Thyroid gland (tissue), 4 donors: ENCODE measurements at regions not wholly inside any gene's neighbourhood (a gene's known extent, or its start where the extent isn't known, plus 50 kb on each side); places are given as distances from the start of the nearest gene placed in this dataset.
"Not testable (repeated sequence)": the region's sequence is repeated elsewhere in the genome, so short reads cannot be mapped to it uniquely, and the experiment has no call there.

Experiments used
- DNase-seq, 2 donors: peaks; one replicate each; pipeline ENCODE4 v3.0.0-alpha.2; 2019
- H3K27ac ChIP-seq, 3 donors: fragments of 200-600 bp; sonication (generic); 1 replicate in 2 of 3; 2 replicates in 1 of 3; pipeline ENCODE4 v1.5.1; 2016 to 2019; ENCODE audit warnings: mild to moderate bottlenecking in 1 of 3, moderate library complexity in 1 of 3
- H3K27me3 ChIP-seq: fragments of 200-600 bp; sonication (generic); one replicate; pipeline ENCODE4 v1.5.1; 2019
- H3K36me3 ChIP-seq, 2 donors: fragments of 200-600 bp; sonication (generic); one replicate each; pipeline ENCODE4 v1.5.1; 2016 to 2019
- H3K4me1 ChIP-seq, 2 donors: fragments of 200-600 bp; sonication (generic); one replicate each; pipeline ENCODE4 v1.5.1; 2017 to 2019
- H3K4me3 ChIP-seq, 3 donors: fragments of 200-600 bp; sonication (generic); replicated peaks in 1 of 3; 1 replicate in 2 of 3; 2 replicates in 1 of 3; pipeline ENCODE4 v1.5.1; 2016; ENCODE audit warnings: mild to moderate bottlenecking in 1 of 3
- H3K9me3 ChIP-seq: fragments of 200-600 bp; sonication (generic); one replicate; pipeline ENCODE4 v1.5.1; 2017
- CTCF ChIP-seq, 6 experiments: fragments of 200-600 bp in 3 of 6; fragments of 450-650 bp in 3 of 6; sonication (generic) in 3 of 6; IDR thresholded peaks; one replicate each; pipeline ENCODE4 v1.5.1; 2016 to 2019; ENCODE audit warnings: antibody characterized with exemption in 6 of 6, mild to moderate bottlenecking in 2 of 6, inconsistent platforms in 1 of 6, moderate library complexity in 1 of 6
- POLR2A ChIP-seq, 2 donors: fragments of 450-650 bp; IDR thresholded peaks; one replicate each; pipeline ENCODE4 v1.6.1; 2017; ENCODE audit warnings: antibody characterized with exemption in 2 of 2, mild to moderate bottlenecking in 2 of 2, moderate library complexity in 1 of 2
- WGBS, 2 donors: methylation state at CpG; one replicate each; pipeline ENCODE4 v1.1.5; 2017; 5-methylcytosine and 5-hydroxymethylcytosine counted together
- intact Hi-C: fragments of 100-400 bp; cut with DNase I; formaldehyde crosslinking; loops from one replicate; pipeline ENCODE4 v1.15.1; 2023

- Histone ChIP-seq H3K4me1 (no peaks in the 10 kb centered on the region), H3K9me3 (no peaks in the 10 kb centered on the region), H3K4me3 (no peak overlapping the region), H3K36me3 (no peaks in the 10 kb centered on the region), H3K27me3 (no peaks in the 10 kb centered on the region), H3K27ac (no peak overlapping the region)
- no peak for DNase-seq
- no peak for TF ChIP-seq POLR2A (IDR thresholded peaks at IDR 0.05)
- TF ChIP-seq CTCF (IDR thresholded peaks at IDR 0.05) = no peak
- 85 to 88% methylated on average over 3 of the region's 3 CpGs for WGBS, 2 donors
- intact Hi-C loops = no loop called here
These were observed 314.0 kb downstream of the TMX3 start for GRCh38 chr18:68400889-68401288.

GRCh38 chr18:68399721-68400120, 315.2 kb downstream of the TMX3 start:
- H3K27me3 ChIP-seq = no peaks in the 10 kb centered on the region
- DNase-seq = no peak
- no peaks in the 10 kb centered on the region for H3K36me3 ChIP-seq
- H3K27ac ChIP-seq = no peak overlapping the region
- intact Hi-C loops = no loop called here
- 83 to 84% methylated on average over 2 of the region's 2 CpGs for WGBS, 2 donors
- no peaks in the 10 kb centered on the region for H3K4me1 ChIP-seq
- H3K9me3 ChIP-seq = no peaks in the 10 kb centered on the region
- no peak for TF ChIP-seq POLR2A (IDR thresholded peaks at IDR 0.05)
- H3K4me3 ChIP-seq = no peak overlapping the region

- H3K9me3 ChIP-seq = no peaks in the 10 kb centered on the region
- TF ChIP-seq CTCF (IDR thresholded peaks at IDR 0.05) = no peak
- TF ChIP-seq POLR2A (IDR thresholded peaks at IDR 0.05) = no peak
- H3K36me3 ChIP-seq = no peaks in the 10 kb centered on the region
- no peaks in the 10 kb centered on the region for H3K4me1 ChIP-seq
- no peak overlapping the region for H3K4me3 ChIP-seq
- WGBS, 2 donors = 66 to 80% methylated on average over 6 of the region's 6 CpGs
- no peaks in the 10 kb centered on the region for H3K27me3 ChIP-seq
- intact Hi-C loops = no loop called here
- H3K27ac ChIP-seq = no peak overlapping the region
- no peak for DNase-seq
These were observed 317.5 kb downstream of the TMX3 start for GRCh38 chr18:68397241-68398035.

- 84 to 90% methylated on average over 4 of the region's 4 CpGs for whole genome bisulfite sequencing, 2 donors
- H3K27me3 ChIP-seq = no peaks in the 10 kb centered on the region
- no peak overlapping the region for H3K27ac ChIP-seq
- TF ChIP-seq POLR2A (IDR thresholded peaks at IDR 0.05) = no peak
- no peaks in the 10 kb centered on the region for H3K9me3 ChIP-seq
- H3K36me3 ChIP-seq = no peaks in the 10 kb centered on the region
- DNase-seq = no peak
- no peak overlapping the region for H3K4me3 ChIP-seq
- no peaks in the 10 kb centered on the region for H3K4me1 ChIP-seq
- intact Hi-C loops = no loop called here
These were observed 320.2 kb downstream of the TMX3 start for GRCh38 chr18:68394705-68395104.

- no peak overlapping the region for H3K4me3 ChIP-seq
- H3K27ac ChIP-seq = no peak overlapping the region
- no peaks in the 10 kb centered on the region for H3K9me3 ChIP-seq
- H3K36me3 ChIP-seq = no peaks in the 10 kb centered on the region
- no peaks in the 10 kb centered on the region for H3K4me1 ChIP-seq
- no peak for DNase-seq
- TF ChIP-seq POLR2A (IDR thresholded peaks at IDR 0.05) (no peak), CTCF (IDR thresholded peaks at IDR 0.05) (no peak)
- no peaks in the 10 kb centered on the region for H3K27me3 ChIP-seq
- intact Hi-C loops = no loop called here
These were observed 323.1 kb downstream of the TMX3 start for GRCh38 chr18:68391801-68392200.

GRCh38 chr18:68387246-68387645, 327.7 kb downstream of the TMX3 start:
- intact Hi-C loops = no loop called here
- DNase-seq = no peak
- Histone ChIP-seq H3K27ac (no peak overlapping the region), H3K9me3 (no peaks in the 10 kb centered on the region), H3K4me3 (no peak overlapping the region), H3K36me3 (no peaks in the 10 kb centered on the region), H3K4me1 (no peaks in the 10 kb centered on the region), H3K27me3 (no peaks in the 10 kb centered on the region)
- TF ChIP-seq CTCF (IDR thresholded peaks at IDR 0.05) (no peak), POLR2A (IDR thresholded peaks at IDR 0.05) (no peak)

GRCh38 chr18:68383979-68384378, 330.9 kb downstream of the TMX3 start:
- intact Hi-C loops, DNase-seq, H3K36me3 ChIP-seq, H3K27ac ChIP-seq, H3K4me3 ChIP-seq, H3K4me1 ChIP-seq, H3K27me3 ChIP-seq, H3K9me3 ChIP-seq: not testable (repeated sequence)
- WGBS, 2 donors = 75% methylated on average over 1 of the region's 1 CpG; no CpG with 5 or more reads in 1 of the 2 donors
